Body of pancreas (tissue), 4 donors: ENCODE measurements at regions not wholly inside any gene's neighbourhood (a gene's known extent, or its start where the extent isn't known, plus 50 kb on each side); places are given as distances from the start of the nearest gene placed in this dataset.

Experiments used
- ATAC-seq: fragments of 150-250 bp; one replicate; pipeline ENCODE4 v1.9.1; 2016
- DNase-seq, 4 donors: peaks; one replicate each; pipeline ENCODE4 v3.0.0-alpha.2; 2019
- H3K27ac ChIP-seq, 4 donors: fragments of 200-600 bp; sonication (generic); 1 replicate in 3 of 4; 2 replicates in 1 of 4; pipeline versions ENCODE4 v1.5.1 to v1.6.1; 2016 to 2019; ENCODE audit warnings: mild to moderate bottlenecking in 1 of 4, mixed read lengths in 1 of 4, moderate library complexity in 1 of 4
- H3K27me3 ChIP-seq, 2 donors: fragments of 200-600 bp; sonication (generic); one replicate each; pipeline ENCODE4 v1.6.0; 2016; ENCODE audit warnings: mild to moderate bottlenecking in 1 of 2
- H3K36me3 ChIP-seq, 2 donors: fragments of 200-600 bp; sonication (generic); replicated peaks in 1 of 2; 2 replicates each; pipeline ENCODE4 v1.5.1; 2016; ENCODE audit warnings: low read depth in 2 of 2; ENCODE audit not compliant: insufficient read depth in 1 of 2
- H3K4me1 ChIP-seq: fragments of 200-600 bp; sonication (generic); one replicate; pipeline ENCODE4 v1.6.0; 2016
- H3K4me3 ChIP-seq, 2 donors: fragments of 200-600 bp; sonication (generic); 1 replicate in 1 of 2; 2 replicates in 1 of 2; pipeline ENCODE4 v1.5.1; 2016 to 2019
- H3K9me3 ChIP-seq, 3 donors: fragments of 200-600 bp; sonication (generic); 1 replicate in 2 of 3; 2 replicates in 1 of 3; pipeline ENCODE4 v1.5.1; 2016
- CTCF ChIP-seq, 7 experiments: fragments of 450-650 bp in 4 of 7; fragments of 200-600 bp in 3 of 7; sonication (generic) in 3 of 7; IDR thresholded peaks; one replicate each; pipeline ENCODE4 v1.5.1; 2016 to 2019; ENCODE audit warnings: antibody characterized with exemption in 7 of 7
- POLR2A ChIP-seq, 3 donors: fragments of 450-650 bp; IDR thresholded peaks; one replicate each; pipeline ENCODE4 v1.6.1; 2016; ENCODE audit warnings: antibody characterized with exemption in 3 of 3, mild to moderate bottlenecking in 2 of 3
- WGBS, 2 donors: methylation state at CpG; one replicate each; pipeline ENCODE4 v1.1.5; 2017; 5-methylcytosine and 5-hydroxymethylcytosine counted together
- intact Hi-C: fragments of 100-400 bp; cut with DNase I; formaldehyde crosslinking; loops from one replicate; pipeline ENCODE4 v1.15.1; 2023

GRCh38 chr18:39561126-39561525 is 1995.5 kb upstream of the CELF4 start:
- WGBS, 2 donors, result 53 to 63% methylated on average over 2 of the region's 2 CpGs
- Histone ChIP-seq H3K36me3 (no peaks in the 10 kb centered on the region), H3K9me3 (no peaks in the 10 kb centered on the region), H3K27ac (no peak overlapping the region), H3K4me1 (no peaks in the 10 kb centered on the region), H3K4me3 (no peak overlapping the region), H3K27me3 (no peaks in the 10 kb centered on the region)
- no peak for DNase-seq
- intact Hi-C loops, result no loop called here
- no peak for ATAC-seq
- TF ChIP-seq CTCF (IDR thresholded peaks at IDR 0.05), result no peak
- TF ChIP-seq POLR2A (IDR thresholded peaks at IDR 0.05), result no peak

- Histone ChIP-seq H3K4me1 (no peaks in the 10 kb centered on the region), H3K9me3 (no peaks in the 10 kb centered on the region), H3K27me3 (no peaks in the 10 kb centered on the region), H3K36me3 (no peaks in the 10 kb centered on the region), H3K27ac (no peak overlapping the region), H3K4me3 (no peak overlapping the region)
- ATAC-seq (no peak), DNase-seq (no peak)
- TF ChIP-seq POLR2A (IDR thresholded peaks at IDR 0.05) (no peak), CTCF (IDR thresholded peaks at IDR 0.05) (no peak)
- intact Hi-C loops, result no loop called here
Observed at GRCh38 chr18:39558658-39559057, 1993.1 kb upstream of the CELF4 start.

GRCh38 chr18:39555496-39555895 is 1989.9 kb upstream of the CELF4 start:
- TF ChIP-seq POLR2A (IDR thresholded peaks at IDR 0.05), result no peak
- TF ChIP-seq CTCF (IDR thresholded peaks at IDR 0.05), result no peak
- DNase-seq (no peak), ATAC-seq (no peak)
- intact Hi-C loops, result no loop called here
- Histone ChIP-seq H3K4me1 (no peaks in the 10 kb centered on the region), H3K36me3 (no peaks in the 10 kb centered on the region), H3K9me3 (no peaks in the 10 kb centered on the region), H3K27ac (no peak overlapping the region), H3K27me3 (no peaks in the 10 kb centered on the region), H3K4me3 (no peak overlapping the region)
- WGBS, 2 donors, result 70 to 85% methylated on average over 1 of the region's 1 CpG

- WGBS, 2 donors, result 56 to 74% methylated on average over 2 of the region's 2 CpGs
- no peak for ATAC-seq
- Histone ChIP-seq H3K4me3 (no peak overlapping the region), H3K27me3 (no peaks in the 10 kb centered on the region), H3K36me3 (no peaks in the 10 kb centered on the region), H3K27ac (no peak overlapping the region), H3K4me1 (no peaks in the 10 kb centered on the region), H3K9me3 (no peaks in the 10 kb centered on the region)
- no peak for TF ChIP-seq POLR2A (IDR thresholded peaks at IDR 0.05)
- no peak for TF ChIP-seq CTCF (IDR thresholded peaks at IDR 0.05)
- DNase-seq, result no peak
- intact Hi-C loops, result no loop called here
Observed at GRCh38 chr18:39550701-39551100, 1985.1 kb upstream of the CELF4 start.

- no peaks in the 10 kb centered on the region for H3K27me3 ChIP-seq
- WGBS, 2 donors, result 41 to 58% methylated on average over 1 of the region's 1 CpG
- no peaks in the 10 kb centered on the region for H3K9me3 ChIP-seq
- DNase-seq (no peak), ATAC-seq (no peak)
- H3K4me3 ChIP-seq, result no peak overlapping the region
- TF ChIP-seq POLR2A (IDR thresholded peaks at IDR 0.05) (no peak), CTCF (IDR thresholded peaks at IDR 0.05) (no peak)
- no peaks in the 10 kb centered on the region for H3K36me3 ChIP-seq
- intact Hi-C loops, result no loop called here
- no peak overlapping the region for H3K27ac ChIP-seq
- H3K4me1 ChIP-seq, result no peaks in the 10 kb centered on the region
Observed at GRCh38 chr18:39549144-39549543, 1983.5 kb upstream of the CELF4 start.
